WERI-Rb-1 (cell line): ENCODE measurements at regions not wholly inside any gene's neighbourhood (a gene's known extent, or its start where the extent isn't known, plus 50 kb on each side); places are given as distances from the start of the nearest gene placed in this dataset.

Experiments
- DNase-seq: peaks from one replicate; pipeline ENCODE4 v3.0.0-alpha.2; 2020
- H3K27ac ChIP-seq: fragments of 250-450 bp; sonication (Bioruptor Pico); 2 replicates; pipeline ENCODE4 v1.5.1; 2020; ENCODE audit warnings: mild to moderate bottlenecking, moderate library complexity
- H3K27me3 ChIP-seq: fragments of 250-450 bp; sonication (Bioruptor Pico); 2 replicates; pipeline ENCODE4 v1.5.1; 2021; ENCODE audit warnings: mild to moderate bottlenecking, low read depth, moderate library complexity; ENCODE audit not compliant: insufficient read depth, severe bottlenecking
- H3K36me3 ChIP-seq: fragments of 250-450 bp; sonication (Bioruptor Pico); 2 replicates; pipeline ENCODE4 v1.5.1; 2020; ENCODE audit warnings: mild to moderate bottlenecking, moderate library complexity
- H3K4me3 ChIP-seq: 2 replicates; pipeline ENCODE4 v1.5.1; 2011; ENCODE audit warnings: low read depth, mild to moderate bottlenecking, control low read depth, low read length
- H3K9me3 ChIP-seq: fragments of 250-450 bp; sonication (Bioruptor Pico); 2 replicates; pipeline ENCODE4 v1.5.1; 2021; ENCODE audit warnings: mild to moderate bottlenecking, moderate library complexity; ENCODE audit not compliant: severe bottlenecking
- CTCF ChIP-seq: IDR thresholded peaks from 2 replicates; pipeline ENCODE4 v1.5.1; 2011; ENCODE audit warnings: low read depth, mild to moderate bottlenecking, control low read depth, inconsistent platforms, low read length

DNA sequence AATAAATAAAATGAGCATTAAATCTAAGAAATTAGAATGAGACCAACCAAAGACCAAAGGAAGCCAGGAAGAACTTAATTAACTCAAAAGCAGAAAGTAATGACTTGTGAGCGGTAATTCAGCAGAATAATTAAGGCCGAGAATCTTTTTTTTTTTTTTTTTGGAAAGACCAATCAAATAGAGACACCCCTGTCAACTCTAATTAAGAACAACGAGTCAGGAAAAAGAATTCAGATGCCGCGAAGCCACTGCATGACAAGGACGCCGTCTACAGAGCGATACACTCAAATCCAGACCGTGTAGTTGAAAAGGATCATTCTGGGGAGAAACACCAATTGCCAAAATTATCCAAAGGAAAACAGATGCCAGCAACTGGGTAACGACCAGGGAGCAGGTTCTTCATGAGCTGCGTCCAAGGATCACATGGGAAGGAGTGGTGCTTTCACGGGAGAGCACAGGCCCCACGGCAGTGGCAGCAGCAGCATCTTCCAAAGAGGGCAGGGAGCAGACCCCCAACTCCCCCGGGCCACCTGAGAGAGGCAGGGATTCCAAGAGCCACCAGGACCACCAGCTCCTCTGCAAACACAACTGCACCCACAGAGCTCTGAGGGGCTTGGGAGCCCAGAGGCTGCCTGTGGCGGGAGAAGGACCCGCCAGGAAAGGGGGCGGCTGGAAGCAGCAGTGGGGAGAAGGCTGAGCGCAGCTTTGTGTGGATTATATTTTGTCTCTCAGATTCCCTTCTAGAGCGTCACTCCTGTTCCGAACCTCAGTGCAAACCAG lies 469.8 kb downstream of the BRD1 start:
- TF ChIP-seq CTCF: no peak
- no peak for DNase-seq
- Histone ChIP-seq H3K9me3 (no peaks in the 10 kb centered on the region), H3K36me3 (no peaks in the 10 kb centered on the region), H3K4me3 (no peak overlapping the region), H3K27ac (no peak overlapping the region), H3K27me3 (no peaks in the 10 kb centered on the region)

DNA sequence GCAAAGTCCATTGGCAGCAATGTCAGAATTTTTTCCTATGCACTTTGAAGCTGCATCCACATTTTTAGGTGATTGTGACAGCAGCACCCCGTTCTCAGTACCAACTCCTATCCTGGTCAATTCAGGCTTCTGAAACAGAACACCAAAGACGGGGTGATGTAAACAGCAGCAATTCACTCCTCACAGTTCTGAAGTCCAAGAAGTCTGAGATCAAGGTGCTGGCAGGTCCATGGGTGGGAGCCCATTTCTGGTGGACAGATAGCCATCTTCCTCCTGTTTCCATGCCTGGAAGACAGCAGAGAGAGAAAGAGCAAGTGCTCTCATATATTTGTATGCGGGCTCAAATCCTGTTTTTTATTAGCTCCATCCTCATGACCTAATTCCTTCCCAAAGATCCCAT lies 471.2 kb downstream of the BRD1 start:
- no peak for DNase-seq

GRCh38 chr22:49355211-49355920 lies 472.3 kb downstream of the BRD1 start:
- Histone ChIP-seq H3K36me3 (no peaks in the 10 kb centered on the region), H3K4me3 (no peak overlapping the region), H3K27me3 (no peaks in the 10 kb centered on the region), H3K9me3 (no peaks in the 10 kb centered on the region), H3K27ac (no peak overlapping the region)
- TF ChIP-seq CTCF: no peak
- DNase-seq: no peak

More for the DNA sequence above, 471.2 kb downstream of the BRD1 start:
- no peak for TF ChIP-seq CTCF
- no peaks in the 10 kb centered on the region for H3K36me3 ChIP-seq
- H3K27ac ChIP-seq: no peak overlapping the region
- H3K4me3 ChIP-seq: no peak overlapping the region
- H3K9me3 ChIP-seq: no peaks in the 10 kb centered on the region
- no peaks in the 10 kb centered on the region for H3K27me3 ChIP-seq

- H3K27ac ChIP-seq: no peak overlapping the region
- H3K9me3 ChIP-seq: no peaks in the 10 kb centered on the region
- TF ChIP-seq CTCF: no peak
- DNase-seq: no peak
- no peaks in the 10 kb centered on the region for H3K36me3 ChIP-seq
- H3K4me3 ChIP-seq: no peak overlapping the region
- no peaks in the 10 kb centered on the region for H3K27me3 ChIP-seq
Observed at GRCh38 chr22:49354516-49355210, 473.0 kb downstream of the BRD1 start.

GRCh38 chr22:49353235-49353634 lies 474.4 kb downstream of the BRD1 start:
- no peaks in the 10 kb centered on the region for H3K27me3 ChIP-seq
- TF ChIP-seq CTCF: no peak

More at GRCh38 chr22:49353235-49353634, 474.4 kb downstream of the BRD1 start:
- DNase-seq: no peak
- Histone ChIP-seq H3K9me3 (no peaks in the 10 kb centered on the region), H3K4me3 (no peak overlapping the region), H3K27ac (no peak overlapping the region), H3K36me3 (no peaks in the 10 kb centered on the region)
